Uterus (tissue), 2 donors: ENCODE measurements at regions not wholly inside any gene's neighbourhood (a gene's known extent, or its start where the extent isn't known, plus 50 kb on each side); places are given as distances from the start of the nearest gene placed in this dataset.

Experiments used
- CTCF ChIP-seq, 4 experiments: fragments of 200-600 bp in 2 of 4; fragments of 450-650 bp in 2 of 4; sonication (generic) in 2 of 4; IDR thresholded peaks; one replicate each; pipeline ENCODE4 v1.5.1; 2016 to 2019; ENCODE audit warnings: antibody characterized with exemption in 4 of 4, mild to moderate bottlenecking in 2 of 4, moderate library complexity in 1 of 4
- POLR2A ChIP-seq, 2 donors: fragments of 450-650 bp; IDR thresholded peaks; one replicate each; pipeline ENCODE4 v1.6.1; 2016; ENCODE audit warnings: antibody characterized with exemption in 2 of 2, mild to moderate bottlenecking in 1 of 2, moderate library complexity in 1 of 2

- TF ChIP-seq CTCF (IDR thresholded peaks at IDR 0.05) (no peak), POLR2A (IDR thresholded peaks at IDR 0.05) (no peak)
Observed at GRCh38 chr4:31548021-31548420, 827.9 kb downstream of the PCDH7 start.
